H7 (cell line): ENCODE measurements at regions not wholly inside any gene's neighbourhood (a gene's known extent, or its start where the extent isn't known, plus 50 kb on each side); places are given as distances from the start of the nearest gene placed in this dataset.
A peak's percentile ranks its signal among the peaks of the same experiment; 100 is the strongest.
"Not testable (repeated sequence)": the region's sequence is repeated elsewhere in the genome, so short reads cannot be mapped to it uniquely, and the experiment has no call there.

Source experiments
- DNase-seq: peaks from one replicate; pipeline ENCODE4 v3.0.0; 2012
- H3K27me3 ChIP-seq: 2 replicates; pipeline ENCODE4 v1.6.0; 2011; ENCODE audit warnings: mild to moderate bottlenecking, low read length; ENCODE audit not compliant: control insufficient read depth, insufficient read depth
- H3K36me3 ChIP-seq: replicated peaks from 2 replicates; pipeline ENCODE4 v1.5.1; 2011; ENCODE audit warnings: low read length; ENCODE audit not compliant: control insufficient read depth, insufficient read depth
- H3K4me3 ChIP-seq: 2 replicates; pipeline ENCODE4 v1.5.1; 2011; ENCODE audit warnings: low read depth, mild to moderate bottlenecking, control low read depth, low read length, moderate library complexity; ENCODE audit not compliant: insufficient read depth

GRCh38 chr2:77578354-77578753 is 56.2 kb upstream of the LRRTM4 start:
- no peak for DNase-seq
- Histone ChIP-seq H3K27me3 (no peaks in the 10 kb centered on the region), H3K4me3 (no peak overlapping the region), H3K36me3 (no peaks in the 10 kb centered on the region)

- Histone ChIP-seq H3K36me3 (no peaks in the 10 kb centered on the region), H3K4me3 (no peak overlapping the region), H3K27me3 (no peaks in the 10 kb centered on the region)
- DNase-seq = no peak
Observed at GRCh38 chr2:77579076-77579769, 57.0 kb upstream of the LRRTM4 start.

GRCh38 chr2:77588438-77588837 is 66.3 kb upstream of the LRRTM4 start:
- no peaks in the 10 kb centered on the region for H3K36me3 ChIP-seq
- no peak overlapping the region for H3K4me3 ChIP-seq
- H3K27me3 ChIP-seq = no peaks in the 10 kb centered on the region
- DNase-seq = no peak

GRCh38 chr2:77590298-77590917 is 68.2 kb upstream of the LRRTM4 start:
- DNase-seq = no peak
- Histone ChIP-seq H3K4me3 (no peak overlapping the region), H3K36me3 (no peaks in the 10 kb centered on the region), H3K27me3 (no peaks in the 10 kb centered on the region)

GRCh38 chr2:77592955-77593354 is 70.8 kb upstream of the LRRTM4 start:
- DNase-seq, H3K36me3 ChIP-seq, H3K27me3 ChIP-seq: not testable (repeated sequence)
- H3K4me3 ChIP-seq = peak overlapping the region; percentile 37

- no peak overlapping the region for H3K4me3 ChIP-seq
- DNase-seq = no peak
- no peaks in the 10 kb centered on the region for H3K27me3 ChIP-seq
- no peaks in the 10 kb centered on the region for H3K36me3 ChIP-seq
Observed at GRCh38 chr2:77602771-77603170, 80.6 kb upstream of the LRRTM4 start.

- no peak for DNase-seq
- Histone ChIP-seq H3K4me3 (no peak overlapping the region), H3K27me3 (no peaks in the 10 kb centered on the region), H3K36me3 (no peaks in the 10 kb centered on the region)
Observed at GRCh38 chr2:77604953-77605929, 83.1 kb upstream of the LRRTM4 start.

GRCh38 chr2:77608510-77608909 is 86.3 kb upstream of the LRRTM4 start:
- DNase-seq = no peak
- Histone ChIP-seq H3K4me3 (no peak overlapping the region), H3K36me3 (no peaks in the 10 kb centered on the region), H3K27me3 (no peaks in the 10 kb centered on the region)

GRCh38 chr2:77629539-77629938 is 107.4 kb upstream of the LRRTM4 start:
- Histone ChIP-seq H3K36me3 (no peaks in the 10 kb centered on the region), H3K4me3 (no peak overlapping the region), H3K27me3 (no peaks in the 10 kb centered on the region)
- no peak for DNase-seq

- no peaks in the 10 kb centered on the region for H3K36me3 ChIP-seq
- H3K4me3 ChIP-seq = no peak overlapping the region
- H3K27me3 ChIP-seq = no peaks in the 10 kb centered on the region
- DNase-seq = no peak
Observed at GRCh38 chr2:77631007-77631406, 108.8 kb upstream of the LRRTM4 start.

- no peak for DNase-seq
- H3K4me3 ChIP-seq = no peak overlapping the region
- H3K27me3 ChIP-seq = no peaks in the 10 kb centered on the region
- no peaks in the 10 kb centered on the region for H3K36me3 ChIP-seq
Observed at GRCh38 chr2:77633601-77634000, 111.4 kb upstream of the LRRTM4 start.

- Histone ChIP-seq H3K27me3 (no peaks in the 10 kb centered on the region), H3K4me3 (no peak overlapping the region)
- no peak for DNase-seq
Observed at GRCh38 chr2:77640924-77641323, 118.7 kb upstream of the LRRTM4 start.

GRCh38 chr2:77642339-77642738 is 120.2 kb upstream of the LRRTM4 start:
- no peak overlapping the region for H3K4me3 ChIP-seq
- DNase-seq = no peak
- H3K36me3 ChIP-seq = no peaks in the 10 kb centered on the region
- H3K27me3 ChIP-seq = no peaks in the 10 kb centered on the region

More at GRCh38 chr2:77640924-77641323, 118.7 kb upstream of the LRRTM4 start:
- no peaks in the 10 kb centered on the region for H3K36me3 ChIP-seq

- Histone ChIP-seq H3K27me3 (no peaks in the 10 kb centered on the region), H3K36me3 (no peaks in the 10 kb centered on the region), H3K4me3 (no peak overlapping the region)
- DNase-seq = no peak
Observed at GRCh38 chr2:77649856-77650255, 127.7 kb upstream of the LRRTM4 start.

- no peak for DNase-seq
- Histone ChIP-seq H3K4me3 (no peak overlapping the region), H3K27me3 (no peaks in the 10 kb centered on the region), H3K36me3 (no peaks in the 10 kb centered on the region)
Observed at GRCh38 chr2:77652499-77652898, 130.3 kb upstream of the LRRTM4 start.
